Right hindlimb (tissue), 1 donor: ENCODE measurements at regions not wholly inside any gene's neighbourhood (a gene's known extent, or its start where the extent isn't known, plus 50 kb on each side); places are given as distances from the start of the nearest gene placed in this dataset.
A peak's percentile ranks its signal among the peaks of the same experiment; 100 is the strongest.
"Not testable (repeated sequence)": the region's sequence is repeated elsewhere in the genome, so short reads cannot be mapped to it uniquely, and the experiment has no call there.

ENCODE experiments used
- DNase-seq: peaks from one replicate; pipeline ENCODE4 v3.0.0-alpha.2; 2018

DNA sequence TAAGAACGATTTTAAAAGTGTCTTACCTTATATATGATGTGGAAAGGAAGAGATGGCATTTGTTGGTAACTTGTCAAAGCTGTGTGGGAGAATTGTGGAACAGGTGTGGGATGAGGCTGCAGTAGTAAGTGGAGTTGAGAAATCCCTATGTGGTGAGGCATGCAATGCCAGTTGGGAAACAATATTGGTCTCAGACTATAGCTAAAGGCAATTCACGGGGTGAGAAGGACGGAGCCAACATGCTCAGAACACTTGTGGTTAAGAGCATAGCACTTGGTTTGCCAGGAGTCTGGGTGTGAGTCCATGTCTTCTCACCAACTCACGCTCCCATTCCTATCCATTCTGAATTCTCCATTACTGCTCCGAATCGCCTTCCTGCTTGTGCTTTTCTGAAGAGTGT, 615.6 kb upstream of the ADAMTS9 start:
- DNase-seq: no peak

- DNase-seq: no peak
These were observed 603.8 kb upstream of the ADAMTS9 start for GRCh38 chr3:65291448-65292125.

DNA sequence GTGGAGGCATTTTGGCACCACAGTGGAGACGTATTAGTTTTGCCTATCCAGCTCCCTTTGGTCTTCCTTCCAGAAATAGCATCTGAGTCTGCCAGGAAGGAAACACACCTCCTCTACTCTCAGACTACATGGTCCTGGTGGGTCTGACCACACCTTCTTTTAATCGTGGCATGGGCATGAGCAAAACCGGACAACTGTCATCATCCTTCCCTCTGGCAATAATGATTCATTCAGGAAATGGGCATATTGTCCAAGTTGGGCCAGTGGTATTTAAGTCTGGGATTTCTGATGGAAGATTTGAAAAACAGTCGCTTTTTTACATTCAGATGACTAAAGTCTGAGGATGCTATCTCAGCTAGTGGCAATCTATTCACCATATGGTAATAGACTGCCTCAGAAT, 601.0 kb upstream of the ADAMTS9 start:
- no peak for DNase-seq

- no peak for DNase-seq
These were observed 598.2 kb upstream of the ADAMTS9 start for GRCh38 chr3:65285956-65286355.

DNA sequence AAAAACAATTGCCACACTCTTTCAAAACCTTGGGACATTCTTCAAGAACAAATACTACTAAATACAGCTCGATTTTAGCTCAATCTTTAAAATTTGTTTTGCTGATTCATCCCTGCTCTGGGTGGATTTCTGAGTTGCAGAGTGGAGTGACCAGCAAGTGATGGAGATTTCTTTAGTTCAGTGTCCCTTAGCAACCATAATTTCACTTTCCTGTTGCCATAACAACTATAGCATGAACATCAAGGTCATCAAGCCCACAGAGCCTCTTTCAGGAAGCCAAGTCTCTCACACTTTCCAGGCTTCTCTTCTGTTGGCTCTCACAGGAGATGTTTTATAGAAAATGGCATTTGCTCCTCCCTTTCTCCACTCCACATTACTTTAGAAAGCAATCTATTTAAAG, 597.2 kb upstream of the ADAMTS9 start:
- DNase-seq: no peak

GRCh38 chr3:65284546-65284945, 596.7 kb upstream of the ADAMTS9 start:
- no peak for DNase-seq

GRCh38 chr3:65279225-65279782, 591.5 kb upstream of the ADAMTS9 start:
- DNase-seq: no peak

GRCh38 chr3:65277798-65278197, 590.0 kb upstream of the ADAMTS9 start:
- DNase-seq: no peak

- no peak for DNase-seq
These were observed 588.8 kb upstream of the ADAMTS9 start for GRCh38 chr3:65276551-65276950.

GRCh38 chr3:65268426-65268825, 580.6 kb upstream of the ADAMTS9 start:
- peak; percentile 32 for DNase-seq

- peak; percentile 27 for DNase-seq
These were observed 578.3 kb upstream of the ADAMTS9 start for GRCh38 chr3:65265942-65266590.

- no peak for DNase-seq
These were observed 577.7 kb upstream of the ADAMTS9 start for GRCh38 chr3:65265511-65265910.

DNA sequence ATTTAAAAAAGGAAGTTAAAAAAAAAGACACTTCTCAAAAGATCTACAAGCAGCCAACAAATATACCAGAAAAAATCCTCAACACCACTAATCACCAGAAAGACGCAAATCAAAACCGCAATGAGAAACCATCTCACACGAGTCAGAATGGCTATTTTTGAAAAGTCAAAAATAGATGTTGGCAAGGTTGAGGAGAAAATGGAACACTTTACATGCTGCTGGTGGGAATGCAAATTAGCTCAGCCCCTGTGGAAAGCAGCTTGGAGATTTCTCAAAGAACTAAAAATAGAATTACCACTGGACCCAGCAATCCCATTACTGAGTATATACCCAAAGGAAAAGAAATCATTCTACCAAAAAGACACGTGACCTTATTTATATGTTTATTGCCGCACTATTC, 574.7 kb upstream of the ADAMTS9 start:
- no peak for DNase-seq

DNA sequence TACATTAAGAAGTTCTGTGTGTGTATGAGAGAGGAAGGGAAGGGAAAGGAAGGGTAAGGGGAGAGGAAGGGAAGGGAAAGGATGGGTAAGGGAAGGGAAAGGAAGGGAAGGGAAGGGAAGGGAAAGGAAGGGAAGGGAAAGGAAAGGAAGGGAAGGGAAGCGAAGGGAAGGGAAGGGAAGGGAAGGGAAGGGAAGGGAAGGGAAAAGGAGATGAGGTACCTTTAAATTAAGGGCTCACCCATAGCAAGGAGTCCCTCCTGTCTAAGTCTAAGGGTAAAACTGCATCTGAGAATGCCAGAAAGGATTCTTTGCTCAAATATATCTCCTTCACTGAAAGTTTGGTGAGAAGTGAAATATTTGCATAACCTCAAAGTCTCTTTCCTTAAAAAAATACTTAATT, 572.1 kb upstream of the ADAMTS9 start:
- DNase-seq: no peak

GRCh38 chr3:65252914-65253313, 565.1 kb upstream of the ADAMTS9 start:
- DNase-seq: not testable (repeated sequence)

- DNase-seq: no peak
These were observed 564.5 kb upstream of the ADAMTS9 start for GRCh38 chr3:65252266-65252665.

GRCh38 chr3:65251375-65251774, 563.6 kb upstream of the ADAMTS9 start:
- no peak for DNase-seq

GRCh38 chr3:65246561-65246960, 558.8 kb upstream of the ADAMTS9 start:
- no peak for DNase-seq

- no peak for DNase-seq
These were observed 557.6 kb upstream of the ADAMTS9 start for GRCh38 chr3:65245133-65246063.

- DNase-seq: no peak
These were observed 552.6 kb upstream of the ADAMTS9 start for GRCh38 chr3:65240366-65240765.

DNA sequence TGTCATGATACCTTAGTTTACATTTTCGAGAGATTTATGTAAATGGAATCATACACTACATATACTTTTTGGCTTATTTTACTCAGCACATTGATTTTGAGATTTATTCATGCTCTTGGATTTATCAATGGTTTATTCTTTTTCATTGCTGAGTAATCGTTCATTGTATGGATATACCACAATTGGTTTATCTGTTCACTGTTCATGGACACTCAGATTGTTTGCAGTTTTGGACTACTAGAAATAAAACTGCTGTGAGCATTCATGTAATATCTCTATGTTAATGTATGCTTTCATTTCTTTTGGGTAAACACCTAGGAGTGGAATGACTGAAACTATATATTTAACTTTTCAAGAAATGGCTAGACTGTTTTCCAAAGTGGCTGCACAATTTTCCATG, 550.9 kb upstream of the ADAMTS9 start:
- DNase-seq: no peak

DNA sequence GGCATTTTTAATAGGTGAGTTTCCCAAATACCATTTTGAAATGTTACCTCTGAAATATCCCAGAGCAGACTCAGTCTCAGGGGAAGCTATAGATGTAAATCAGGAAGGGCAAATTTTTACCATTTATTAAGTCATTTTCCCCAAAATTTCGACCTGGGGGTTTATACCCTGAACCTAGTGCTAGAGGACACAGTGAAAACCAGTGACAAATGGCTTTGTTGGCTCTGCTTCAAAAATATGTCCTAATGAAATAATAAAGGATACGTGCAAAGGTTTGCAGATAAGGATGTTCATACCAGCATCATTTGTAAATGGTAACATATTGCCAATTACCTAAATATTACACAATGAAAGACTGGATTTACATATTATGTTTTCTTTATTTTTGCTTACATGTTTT, 546.7 kb upstream of the ADAMTS9 start:
- no peak for DNase-seq

DNA sequence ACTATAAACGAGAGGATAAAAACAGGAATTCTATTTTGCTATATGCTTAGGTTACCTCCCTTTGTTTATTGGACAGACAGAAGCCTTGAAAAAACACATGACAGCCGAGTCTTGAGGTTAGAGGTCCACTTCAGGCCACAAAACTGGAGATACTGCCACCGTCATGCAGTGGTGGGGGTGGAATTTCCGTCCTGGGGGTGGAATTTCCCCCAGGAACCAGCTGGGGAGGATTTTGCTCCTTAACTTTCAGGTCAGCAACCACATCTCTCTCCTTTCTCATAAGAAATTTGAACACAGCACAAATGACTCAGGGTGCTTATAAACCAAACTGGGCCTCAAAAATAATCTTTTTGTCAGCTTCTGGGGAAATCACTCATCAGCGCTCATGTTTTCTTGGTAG, 545.8 kb upstream of the ADAMTS9 start:
- no peak for DNase-seq
